Keratinocyte (primary cell): ENCODE measurements at regions not wholly inside any gene's neighbourhood (a gene's known extent, or its start where the extent isn't known, plus 50 kb on each side); places are given as distances from the start of the nearest gene placed in this dataset.

ENCODE experiments used
- DNase-seq: peaks from one replicate; pipeline ENCODE4 v3.0.0-alpha.2; 2011; ENCODE audit warnings: low read depth, missing footprints, low spot score
- FAIRE-seq: peaks from 2 replicates; lab custom pipeline; 2011; peaks lifted over from hg19 to GRCh38; lab: Jason Lieb, UNC
- H2AFZ ChIP-seq: 2 replicates; pipeline ENCODE4 v1.6.0; 2012; ENCODE audit warnings: low read length, control low read depth, inconsistent platforms; ENCODE audit not compliant: control insufficient read depth
- H3K27ac ChIP-seq: 2 replicates; pipeline ENCODE4 v1.5.1; 2011; ENCODE audit warnings: low read length; ENCODE audit not compliant: control insufficient read depth, insufficient read depth
- H3K27me3 ChIP-seq: 3 replicates; pipeline ENCODE4 v1.6.0; 2011; ENCODE audit warnings: low read length; ENCODE audit not compliant: control insufficient read depth, insufficient read depth; ENCODE audit errors: extremely low read depth
- H3K36me3 ChIP-seq, 2 experiments: 2 replicates in 1 of 2; 3 replicates in 1 of 2; pipeline ENCODE4 v1.5.1; 2011; ENCODE audit warnings: low read length in 2 of 2, mild to moderate bottlenecking in 1 of 2; ENCODE audit not compliant: control insufficient read depth in 2 of 2, insufficient read depth in 2 of 2; ENCODE audit errors: extremely low read depth in 1 of 2
- H3K4me1 ChIP-seq: 3 replicates; pipeline ENCODE4 v1.5.1; 2011; ENCODE audit warnings: low read length; ENCODE audit not compliant: control insufficient read depth, insufficient read depth; ENCODE audit errors: extremely low read depth
- H3K4me2 ChIP-seq: 3 replicates; pipeline ENCODE4 v1.6.0; 2011; ENCODE audit warnings: low read depth, low read length; ENCODE audit not compliant: control insufficient read depth, insufficient read depth; ENCODE audit errors: extremely low read depth
- H3K4me3 ChIP-seq, 3 experiments: fragments of 200-600 bp in 1 of 3; sonication (generic) in 1 of 3; 2 replicates in 2 of 3; 3 replicates in 1 of 3; pipeline ENCODE4 v1.5.1; 2011 to 2016; ENCODE audit warnings: low read length in 3 of 3, mild to moderate bottlenecking in 3 of 3, control low read depth in 2 of 3, inconsistent platforms in 1 of 3, low read depth in 1 of 3, mixed read lengths in 1 of 3, mixed run types in 1 of 3, moderate library complexity in 1 of 3; ENCODE audit not compliant: control insufficient read depth in 2 of 3, insufficient read depth in 2 of 3; ENCODE audit errors: extremely low read depth in 1 of 3
- H3K79me2 ChIP-seq: 2 replicates; pipeline ENCODE4 v1.6.0; 2012; ENCODE audit warnings: low read length; ENCODE audit not compliant: control insufficient read depth, insufficient read depth
- H3K9ac ChIP-seq: 3 replicates; pipeline ENCODE4 v1.6.0; 2011; ENCODE audit warnings: low read length; ENCODE audit not compliant: control insufficient read depth, insufficient read depth; ENCODE audit errors: extremely low read depth
- H3K9me1 ChIP-seq: 3 replicates; pipeline ENCODE4 v1.6.0; 2011; ENCODE audit warnings: low read length; ENCODE audit not compliant: control insufficient read depth, insufficient read depth; ENCODE audit errors: extremely low read depth
- H3K9me3 ChIP-seq: 2 replicates; pipeline ENCODE4 v1.5.1; 2012; ENCODE audit warnings: low read depth, low read length; ENCODE audit not compliant: control insufficient read depth
- H4K20me1 ChIP-seq: 3 replicates; pipeline ENCODE4 v1.6.0; 2011; ENCODE audit warnings: low read length; ENCODE audit not compliant: control insufficient read depth, insufficient read depth; ENCODE audit errors: extremely low read depth
- CTCF ChIP-seq, 3 experiments: IDR thresholded peaks in 1 of 3; conservative IDR thresholded peaks in 1 of 3; optimal IDR thresholded peaks in 1 of 3; 2 replicates in 2 of 3; 3 replicates in 1 of 3; pipeline versions ENCODE3 to v1.5.1; 2011; ENCODE audit warnings: low read length in 3 of 3, mild to moderate bottlenecking in 3 of 3, moderate library complexity in 2 of 3, control low read depth in 1 of 3, inconsistent platforms in 1 of 3; ENCODE audit not compliant: insufficient read depth in 2 of 3; ENCODE audit errors: extremely low read depth in 1 of 3
- EZH2 ChIP-seq: IDR thresholded peaks from one replicate; pipeline ENCODE4 v1.6.1; 2012; ENCODE audit warnings: inconsistent platforms, mild to moderate bottlenecking, low read length, moderate library complexity
- dilution Hi-C: fragments of 300-500 bp; cut with MboI; formaldehyde crosslinking; loops from one replicate; pipeline ENCODE4 v1.7.0; 2020; ENCODE audit warnings: low sequenced_read_pairs; ENCODE audit not compliant: extremely low pct_ligation_motif_present

DNA sequence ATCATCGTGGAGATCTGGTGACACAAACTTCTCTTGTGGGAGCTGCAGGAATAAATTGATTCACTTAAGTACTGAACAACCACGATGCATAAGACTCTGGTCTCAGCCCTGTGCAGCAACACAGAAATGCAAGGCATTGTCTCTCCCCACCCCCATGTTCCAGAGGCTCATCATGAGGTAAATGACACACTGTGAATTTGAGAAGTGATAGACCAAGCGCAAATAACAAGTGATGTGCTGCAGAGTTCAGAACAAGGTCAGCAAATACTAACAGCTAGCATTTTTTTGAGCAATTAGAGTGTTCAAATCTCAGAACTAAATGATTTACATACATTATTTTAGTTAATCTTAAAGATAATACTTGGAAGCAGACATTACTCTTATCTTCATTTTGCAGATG is 223.7 kb downstream of the SEC16B start:
- FAIRE-seq: no peak
- dilution Hi-C loops: no loop called here

GRCh38 chr1:177744906-177745305 is 225.0 kb downstream of the SEC16B start:
- TF ChIP-seq CTCF (optimal IDR thresholded peaks at IDR 0.05 in 1 of 3, IDR thresholded peaks at IDR 0.05 in 1 of 3, conservative IDR thresholded peaks at IDR 0.05 in 1 of 3; ENCODE audit: extremely low read depth in 1 of 3, insufficient read depth in 2 of 3, low read length in 3 of 3): no peak
- no peak for TF ChIP-seq EZH2
- dilution Hi-C loops: no loop called here
- H3K27ac ChIP-seq: no peak overlapping the region
- H4K20me1 ChIP-seq: no peaks in the 10 kb centered on the region
- H3K9ac ChIP-seq: no peak overlapping the region
- no peaks in the 10 kb centered on the region for H3K9me1 ChIP-seq
- H3K79me2 ChIP-seq: no peaks in the 10 kb centered on the region
- FAIRE-seq (no peak), DNase-seq (no peak)
- H3K4me2 ChIP-seq: no peak overlapping the region
- H3K4me1 ChIP-seq: no peaks in the 10 kb centered on the region
- no peaks in the 10 kb centered on the region for H3K36me3 ChIP-seq
- no peak overlapping the region for H3K4me3 ChIP-seq
- no peak overlapping the region for H2AFZ ChIP-seq
- no peaks in the 10 kb centered on the region for H3K9me3 ChIP-seq
- H3K27me3 ChIP-seq: no peaks in the 10 kb centered on the region

More for the DNA sequence above, 223.7 kb downstream of the SEC16B start:
- Histone ChIP-seq H3K79me2 (no peaks in the 10 kb centered on the region), H3K9me3 (no peaks in the 10 kb centered on the region), H3K4me2 (no peak overlapping the region), H3K4me3 (no peak overlapping the region), H2AFZ (no peak overlapping the region), H4K20me1 (no peaks in the 10 kb centered on the region), H3K27ac (no peak overlapping the region), H3K9me1 (no peaks in the 10 kb centered on the region), H3K27me3 (no peaks in the 10 kb centered on the region), H3K9ac (no peak overlapping the region), H3K36me3 (no peaks in the 10 kb centered on the region), H3K4me1 (no peaks in the 10 kb centered on the region)
- TF ChIP-seq CTCF (optimal IDR thresholded peaks at IDR 0.05 in 1 of 3, IDR thresholded peaks at IDR 0.05 in 1 of 3, conservative IDR thresholded peaks at IDR 0.05 in 1 of 3; ENCODE audit: extremely low read depth in 1 of 3, insufficient read depth in 2 of 3, low read length in 3 of 3) (no peak), EZH2 (no peak)
- DNase-seq: no peak
